ENCODE measurements at regions not wholly inside any gene's neighbourhood (a gene's known extent, or its start where the extent isn't known, plus 50 kb on each side); places are given as distances from the start of the nearest gene placed in this dataset.

DNA sequence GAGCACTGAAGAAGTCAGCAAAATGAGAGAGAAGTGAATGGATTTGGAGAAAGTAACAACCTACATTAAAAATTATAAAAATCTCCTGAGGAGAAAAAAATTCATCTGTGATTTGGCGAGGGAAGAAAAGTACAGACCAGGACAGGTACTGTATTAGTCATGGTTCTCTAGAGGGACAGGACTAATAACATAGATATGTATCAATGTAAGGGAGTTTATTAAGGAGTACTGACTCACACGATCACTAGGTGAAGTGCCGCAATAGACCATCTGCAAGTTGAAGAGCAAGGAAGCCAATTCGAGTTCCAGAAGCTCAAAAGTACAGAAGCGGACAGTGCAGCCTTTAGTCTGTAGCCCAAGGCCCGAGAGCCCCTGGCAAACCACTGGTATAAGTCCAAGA, 1004.4 kb upstream of the ALCAM start:
- H3K79me1 ChIP-seq (ENCODE audit: low read depth, low read length) = no peaks in the 10 kb centered on the region
- ChIA-PET CTCF (ENCODE audit: partially characterized antibody) (no interaction called here), POLR2A (ENCODE audit: partially characterized antibody) (no interaction called here)
- no peak overlapping the region for H2AFZ ChIP-seq (ENCODE audit: low read length)
- no peak overlapping the region for H2AK5ac ChIP-seq (ENCODE audit: low read depth, low read length)
- no peak overlapping the region for H3K56ac ChIP-seq (replicated peaks; ENCODE audit: insufficient read length, low read depth, low read length)
- H3K18ac ChIP-seq (ENCODE audit: extremely low read depth, low read length) = no peak overlapping the region
- H3K4me2 ChIP-seq (ENCODE audit: insufficient read depth in 1 of 2, low read depth in 2 of 2, low read length in 2 of 2) = no peak overlapping the region
- peaks cover 0 to 1% (median 0%) of the 10 kb centered on the region in 4 experiments; a peak in 1 of 7 replicates for H3K27me3 ChIP-seq (replicated peaks in 1 of 4; ENCODE audit: control insufficient read depth in 3 of 4, extremely low read depth in 1 of 4, insufficient read depth in 3 of 4, low read length in 3 of 4)
- no peaks in the 10 kb centered on the region for H3K4me1 ChIP-seq (replicated peaks in 1 of 4; ENCODE audit: control insufficient read depth in 3 of 4, insufficient read depth in 4 of 4, low read length in 3 of 4)
- DNase-seq (ENCODE audit: low read depth in 1 of 2, low spot score in 2 of 2) (no peak), FAIRE-seq (no peak)
- no peak overlapping the region for H4K91ac ChIP-seq (replicated peaks; ENCODE audit: insufficient read length, low read length)
- no peak overlapping the region for H3K4me3 ChIP-seq (ENCODE audit: extremely low read depth in 1 of 4, insufficient read depth in 2 of 4, low read depth in 3 of 4, low read length in 4 of 4)
- no peak for TF ChIP-seq SIRT6 (IDR thresholded peaks at IDR 0.05; ENCODE audit: low read length)
- no peak for TF ChIP-seq MAFK (IDR thresholded peaks at IDR 0.05; ENCODE audit: low read depth, low read length)
- no peak for TF ChIP-seq MAX (IDR thresholded peaks at IDR 0.05)
- TF ChIP-seq ASH2L (IDR thresholded peaks at IDR 0.05; ENCODE audit: low read length) = no peak
- TF ChIP-seq, protein P1, sequence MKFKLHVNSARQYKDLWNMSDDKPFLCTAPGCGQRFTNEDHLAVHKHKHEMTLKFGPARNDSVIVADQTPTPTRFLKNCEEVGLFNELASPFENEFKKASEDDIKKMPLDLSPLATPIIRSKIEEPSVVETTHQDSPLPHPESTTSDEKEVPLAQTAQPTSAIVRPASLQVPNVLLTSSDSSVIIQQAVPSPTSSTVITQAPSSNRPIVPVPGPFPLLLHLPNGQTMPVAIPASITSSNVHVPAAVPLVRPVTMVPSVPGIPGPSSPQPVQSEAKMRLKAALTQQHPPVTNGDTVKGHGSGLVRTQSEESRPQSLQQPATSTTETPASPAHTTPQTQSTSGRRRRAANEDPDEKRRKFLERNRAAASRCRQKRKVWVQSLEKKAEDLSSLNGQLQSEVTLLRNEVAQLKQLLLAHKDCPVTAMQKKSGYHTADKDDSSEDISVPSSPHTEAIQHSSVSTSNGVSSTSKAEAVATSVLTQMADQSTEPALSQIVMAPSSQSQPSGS (IDR thresholded peaks at IDR 0.05; ENCODE audit: low read length) = no peak
- no peak for TF ChIP-seq SRF (IDR thresholded peaks at IDR 0.05; ENCODE audit: low read depth, low read length)
- no peak for TF ChIP-seq HDAC2 (IDR thresholded peaks at IDR 0.05; ENCODE audit: borderline replicate concordance in 1 of 2, low read depth in 2 of 2, low read length in 2 of 2)
- TF ChIP-seq CREB1 (IDR thresholded peaks at IDR 0.05) = no peak
- TF ChIP-seq CBX5 (IDR thresholded peaks at IDR 0.05; ENCODE audit: low read depth, low read length) = no peak
- TF ChIP-seq RNF2 (IDR thresholded peaks at IDR 0.05; ENCODE audit: borderline replicate concordance, low read depth, low read length, missing control alignments, poor library complexity, severe bottlenecking) = no peak
- TF ChIP-seq ZNF274 (IDR thresholded peaks at IDR 0.05; ENCODE audit: borderline replicate concordance, extremely low read depth, low read length) = no peak
- H2BK12ac ChIP-seq (ENCODE audit: low read depth, low read length) = no peak overlapping the region
- no peak overlapping the region for H2BK5ac ChIP-seq (ENCODE audit: low read depth, low read length)
- 94% methylated on average over 6 of the region's 6 CpGs; no CpG with 5 or more reads in 1 of the 2 experiments for WGBS, 2 experiments (ENCODE audit: extremely low coverage in 1 of 2, insufficient coverage in 1 of 2, insufficient read length in 1 of 2, insufficient replicate concordance in 2 of 2, low coverage in 1 of 2, low lambda C conversion rate in 2 of 2, missing lambda C conversion rate in 1 of 2)
- H2BK15ac ChIP-seq (ENCODE audit: low read length) = no peak overlapping the region
- no peak overlapping the region for H3K27ac ChIP-seq (ENCODE audit: low read depth, low read length)
- no peak overlapping the region for H4K5ac ChIP-seq (ENCODE audit: insufficient read length, low read depth, low read length)
- no peaks in the 10 kb centered on the region for H3K36me3 ChIP-seq (ENCODE audit: control insufficient read depth in 2 of 4, insufficient read depth in 4 of 4, low read length in 3 of 4)
- no peak overlapping the region for H3K14ac ChIP-seq (ENCODE audit: insufficient read length)
- H3K79me2 ChIP-seq (ENCODE audit: control insufficient read depth in 1 of 2, insufficient read depth in 2 of 2, low read length in 2 of 2) = no peaks in the 10 kb centered on the region
- no peak overlapping the region for H3K23ac ChIP-seq (ENCODE audit: insufficient read length)
- no peak overlapping the region for H2BK120ac ChIP-seq (replicated peaks; ENCODE audit: low read depth, low read length)
- no peaks in the 10 kb centered on the region for H3K9me3 ChIP-seq (ENCODE audit: insufficient read depth in 2 of 2, low read depth in 1 of 2, low read length in 1 of 2)
- no peak overlapping the region for H4K8ac ChIP-seq (ENCODE audit: extremely low read depth, insufficient read depth, low read length)
- no peak overlapping the region for H3K9ac ChIP-seq (replicated peaks in 1 of 4; ENCODE audit: extremely low read depth in 1 of 4, low read depth in 3 of 4, low read length in 3 of 4)
- H3K23me2 ChIP-seq (ENCODE audit: low read depth, low read length) = no peaks in the 10 kb centered on the region
- H2BK20ac ChIP-seq (ENCODE audit: low read length) = no peak overlapping the region
- H3K4ac ChIP-seq (replicated peaks; ENCODE audit: insufficient read length, low read depth, low read length) = no peak overlapping the region
- no peaks in the 10 kb centered on the region for H4K20me1 ChIP-seq (replicated peaks in 1 of 2; ENCODE audit: control insufficient read depth in 1 of 2, insufficient read depth in 2 of 2, low read length in 2 of 2)
